Neural crest cell (in vitro differentiated cells): ENCODE measurements at regions not wholly inside any gene's neighbourhood (a gene's known extent, or its start where the extent isn't known, plus 50 kb on each side); places are given as distances from the start of the nearest gene placed in this dataset.

Experiments
- DNase-seq: peaks from one replicate; pipeline ENCODE4 v3.0.0; 2021; ENCODE audit warnings: low read depth, mixed read lengths, low spot score
- H3K27ac Mint-ChIP-seq: one replicate; pipeline ENCODE4 v1.8.0; 2021; ENCODE audit warnings: mild to moderate bottlenecking, mixed read lengths; ENCODE audit not compliant: unreplicated experiment
- H3K27me3 Mint-ChIP-seq: 2 replicates; pipeline ENCODE4 v1.8.0; 2021; ENCODE audit warnings: low read depth, mild to moderate bottlenecking, mixed read lengths
- H3K36me3 Mint-ChIP-seq: 2 replicates; pipeline ENCODE4 v1.8.0; 2021; ENCODE audit warnings: low read depth, mild to moderate bottlenecking, mixed read lengths
- H3K4me1 Mint-ChIP-seq: 2 replicates; pipeline ENCODE4 v1.8.0; 2021; ENCODE audit warnings: mixed read lengths
- H3K4me3 Mint-ChIP-seq: one replicate; pipeline ENCODE4 v1.8.0; 2021; ENCODE audit warnings: mild to moderate bottlenecking, mixed read lengths
- H3K9me3 Mint-ChIP-seq: 2 replicates; pipeline ENCODE4 v1.8.0; 2021; ENCODE audit warnings: mixed read lengths
- CTCF ChIP-seq: fragments of 200-600 bp; sonication (generic); conservative IDR thresholded peaks from 2 replicates; pipeline ENCODE4 v1.5.0; 2021; ENCODE audit warnings: antibody characterized with exemption, mild to moderate bottlenecking

GRCh38 chr19:5263615-5264014, 77.0 kb downstream of the PTPRS start:
- Mint-ChIP-seq H3K36me3 (peaks cover 26% of the 10 kb centered on the region), H3K27me3 (no peaks in the 10 kb centered on the region), H3K9me3 (no peaks in the 10 kb centered on the region), H3K4me3 (no peak overlapping the region), H3K27ac (no peak overlapping the region), H3K4me1 (peaks cover 3% of the 10 kb centered on the region)
- no peak for DNase-seq
- no peak for TF ChIP-seq CTCF

GRCh38 chr19:5262721-5263120, 77.9 kb downstream of the PTPRS start:
- no peaks in the 10 kb centered on the region for H3K27me3 Mint-ChIP-seq
- TF ChIP-seq CTCF: no peak
- no peak for DNase-seq
- H3K4me3 Mint-ChIP-seq: no peak overlapping the region
- peaks cover 3% of the 10 kb centered on the region for H3K4me1 Mint-ChIP-seq
- peaks cover 31% of the 10 kb centered on the region for H3K36me3 Mint-ChIP-seq
- H3K27ac Mint-ChIP-seq: no peak overlapping the region
- H3K9me3 Mint-ChIP-seq: no peaks in the 10 kb centered on the region

GRCh38 chr19:5261156-5261890, 79.3 kb downstream of the PTPRS start:
- H3K9me3 Mint-ChIP-seq: no peaks in the 10 kb centered on the region
- TF ChIP-seq CTCF: no peak
- H3K4me1 Mint-ChIP-seq: peaks cover 3% of the 10 kb centered on the region
- H3K36me3 Mint-ChIP-seq: peaks cover 35% of the 10 kb centered on the region
- no peaks in the 10 kb centered on the region for H3K27me3 Mint-ChIP-seq
- no peak for DNase-seq
- peak overlapping the region; percentile 44 for H3K4me3 Mint-ChIP-seq
- peak overlapping the region; percentile 35 for H3K27ac Mint-ChIP-seq

- H3K4me1 Mint-ChIP-seq: peaks cover 3% of the 10 kb centered on the region
- H3K4me3 Mint-ChIP-seq: peak overlapping the region; percentile 44
- no peak for TF ChIP-seq CTCF
- H3K27me3 Mint-ChIP-seq: no peaks in the 10 kb centered on the region
- H3K27ac Mint-ChIP-seq: no peak overlapping the region
- peaks cover 44% of the 10 kb centered on the region for H3K36me3 Mint-ChIP-seq
- H3K9me3 Mint-ChIP-seq: no peaks in the 10 kb centered on the region
- no peak for DNase-seq
Observed at GRCh38 chr19:5260381-5260967, 80.1 kb downstream of the PTPRS start.

GRCh38 chr19:5259750-5260149, 80.9 kb downstream of the PTPRS start:
- Mint-ChIP-seq H3K4me3 (no peak overlapping the region), H3K27ac (no peak overlapping the region), H3K9me3 (peaks cover 2% of the 10 kb centered on the region), H3K4me1 (peaks cover 3% of the 10 kb centered on the region), H3K36me3 (peaks cover 50% of the 10 kb centered on the region), H3K27me3 (no peaks in the 10 kb centered on the region)
- TF ChIP-seq CTCF: no peak
- no peak for DNase-seq
